ENCODE measurements at regions not wholly inside any gene's neighbourhood (a gene's known extent, or its start where the extent isn't known, plus 50 kb on each side); places are given as distances from the start of the nearest gene placed in this dataset.

DNA sequence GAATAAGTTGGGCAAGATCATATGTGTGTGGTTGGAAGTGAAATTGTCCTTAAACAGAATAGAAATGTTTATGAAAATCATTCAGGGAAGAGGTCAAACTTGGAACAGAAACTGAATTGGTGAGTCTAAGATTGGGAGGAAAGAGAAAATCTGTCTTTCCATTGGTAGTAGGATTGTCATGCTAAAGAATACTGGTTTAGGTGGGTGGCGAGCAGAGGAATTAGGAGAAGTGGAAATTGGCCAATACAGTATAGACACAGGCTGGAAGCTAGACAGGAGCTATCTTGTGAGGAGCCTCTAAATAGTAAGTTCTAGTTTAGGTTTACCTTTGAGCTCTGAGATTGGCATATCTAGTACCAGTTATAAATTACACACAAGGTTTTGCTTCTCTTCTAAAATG lies 80.9 kb upstream of the KYNU start:
- TF ChIP-seq, protein P1, sequence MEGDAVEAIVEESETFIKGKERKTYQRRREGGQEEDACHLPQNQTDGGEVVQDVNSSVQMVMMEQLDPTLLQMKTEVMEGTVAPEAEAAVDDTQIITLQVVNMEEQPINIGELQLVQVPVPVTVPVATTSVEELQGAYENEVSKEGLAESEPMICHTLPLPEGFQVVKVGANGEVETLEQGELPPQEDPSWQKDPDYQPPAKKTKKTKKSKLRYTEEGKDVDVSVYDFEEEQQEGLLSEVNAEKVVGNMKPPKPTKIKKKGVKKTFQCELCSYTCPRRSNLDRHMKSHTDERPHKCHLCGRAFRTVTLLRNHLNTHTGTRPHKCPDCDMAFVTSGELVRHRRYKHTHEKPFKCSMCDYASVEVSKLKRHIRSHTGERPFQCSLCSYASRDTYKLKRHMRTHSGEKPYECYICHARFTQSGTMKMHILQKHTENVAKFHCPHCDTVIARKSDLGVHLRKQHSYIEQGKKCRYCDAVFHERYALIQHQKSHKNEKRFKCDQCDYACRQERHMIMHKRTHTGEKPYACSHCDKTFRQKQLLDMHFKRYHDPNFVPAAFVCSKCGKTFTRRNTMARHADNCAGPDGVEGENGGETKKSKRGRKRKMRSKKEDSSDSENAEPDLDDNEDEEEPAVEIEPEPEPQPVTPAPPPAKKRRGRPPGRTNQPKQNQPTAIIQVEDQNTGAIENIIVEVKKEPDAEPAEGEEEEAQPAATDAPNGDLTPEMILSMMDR (IDR thresholded peaks at IDR 0.05 in 4 of 5, conservative IDR thresholded peaks at IDR 0.05 in 1 of 5) = no peak
- no peak for TF ChIP-seq POLR2A (IDR thresholded peaks at IDR 0.05)

Data from gastrocnemius medialis (tissue), 4 donors.